A673 (cell line): ENCODE measurements at regions not wholly inside any gene's neighbourhood (a gene's known extent, or its start where the extent isn't known, plus 50 kb on each side); places are given as distances from the start of the nearest gene placed in this dataset.
A peak's percentile ranks its signal among the peaks of the same experiment; 100 is the strongest.

Source experiments
- BruUV-seq: library from RNA; stranded (reverse); fragments of 400-500 nt; replicated peaks from 2 replicates; lab custom pipeline; 2021; lab: Mats Ljungman, UMichigan
- CTCF ChIA-PET: fragments of 300-600 bp; sonication (Branson Sonifier 250); formaldehyde crosslinking; loops from one replicate; lab custom pipeline; 2022; ENCODE audit warnings: antibody characterized with exemption; lab: Charles Lee
- POLR2A ChIA-PET: fragments of 300-600 bp; sonication (Branson Sonifier 250); formaldehyde crosslinking; loops from one replicate; lab custom pipeline; 2022; ENCODE audit warnings: antibody characterized with exemption; ENCODE audit not compliant: low non-redundant PET; lab: Charles Lee
- DNase-seq: peaks from one replicate; pipeline ENCODE4 v3.0.0-alpha.2; 2015; ENCODE audit warnings: low spot score
- H3K27ac ChIP-seq: fragments of 200-600 bp; sonication (generic); 2 replicates; pipeline ENCODE4 v1.5.1; 2016; ENCODE audit warnings: mixed run types, low read depth, mild to moderate bottlenecking, mixed read lengths, antibody characterized with exemption, low read length; ENCODE audit not compliant: poor library complexity, severe bottlenecking
- H3K27me3 ChIP-seq: fragments of 200-600 bp; sonication (generic); replicated peaks from 2 replicates; pipeline ENCODE4 v1.6.1; 2017; ENCODE audit warnings: mixed run types, low read depth, mild to moderate bottlenecking, mixed read lengths, antibody characterized with exemption, low read length; ENCODE audit not compliant: insufficient read depth, poor library complexity
- H3K36me3 ChIP-seq: fragments of 200-600 bp; sonication (generic); 2 replicates; pipeline ENCODE4 v1.6.1; 2016; ENCODE audit warnings: mixed run types, mild to moderate bottlenecking, mixed read lengths, antibody characterized with exemption, low read length; ENCODE audit not compliant: insufficient read depth, poor library complexity, severe bottlenecking
- H3K4me1 ChIP-seq: fragments of 200-600 bp; sonication (generic); 2 replicates; pipeline ENCODE4 v1.6.1; 2017; ENCODE audit warnings: mixed run types, mild to moderate bottlenecking, mixed read lengths, antibody characterized with exemption, low read length; ENCODE audit not compliant: insufficient read depth, poor library complexity, severe bottlenecking
- H3K4me3 ChIP-seq: fragments of 200-600 bp; sonication (generic); 2 replicates; pipeline ENCODE4 v1.5.1; 2016; ENCODE audit warnings: low read depth, mixed run types, mild to moderate bottlenecking, mixed read lengths, low read length; ENCODE audit not compliant: poor library complexity, severe bottlenecking
- H3K9me3 ChIP-seq: fragments of 200-600 bp; sonication (generic); 2 replicates; pipeline ENCODE4 v1.6.1; 2016; ENCODE audit warnings: mixed run types, low read depth, mild to moderate bottlenecking, mixed read lengths, antibody characterized with exemption, low read length; ENCODE audit not compliant: poor library complexity, severe bottlenecking
- EZH2 ChIP-seq: fragments of 200-600 bp; sonication (generic); IDR thresholded peaks from 2 replicates; pipeline ENCODE4 v1.6.1; 2017; ENCODE audit warnings: borderline replicate concordance, low read depth, mild to moderate bottlenecking, mixed read lengths, antibody characterized with exemption, low read length; ENCODE audit not compliant: poor library complexity, severe bottlenecking
- intact Hi-C: fragments of 100-400 bp; cut with micrococcal nuclease; formaldehyde crosslinking; loops from one replicate; pipeline ENCODE4 v1.10.0; 2022; ENCODE audit not compliant: unreplicated experiment
- TF ChIP-seq, protein P1 (sequence below): fragments of 300-800, 200-600 bp; sonication (generic); conservative IDR thresholded peaks from 2 replicates; pipeline ENCODE4 v1.5.1; 2017; ENCODE audit warnings: low read depth, mild to moderate bottlenecking, antibody characterized with exemption, low read length, moderate library complexity, mixed read lengths

GRCh38 chr7:108825581-108825909, 255.9 kb downstream of the DNAJB9 start:
- CTCF ChIA-PET, result interaction anchor here (0.5 kb wide), 1 partner anchor 196 kb away, joined by 8 read pairs; no protein-coding TSS in a partner anchor
- POLR2A ChIA-PET, result no interaction called here
- H3K36me3 ChIP-seq, result no peaks in the 10 kb centered on the region
- intact Hi-C loops, result loop anchor here (5.0 kb wide), 1 partner anchor 53 kb away; no protein-coding TSS in a partner anchor
- H3K27me3 ChIP-seq, result no peaks in the 10 kb centered on the region
- no TSS peak for BruUV-seq
- no peak for DNase-seq
- peak overlapping the region; percentile 34 for H3K4me3 ChIP-seq
- peak overlapping the region; percentile 67 for H3K27ac ChIP-seq
- H3K4me1 ChIP-seq, result peaks cover 23% of the 10 kb centered on the region
- no peaks in the 10 kb centered on the region for H3K9me3 ChIP-seq
- no peak for TF ChIP-seq EZH2
- TF ChIP-seq, protein P1, sequence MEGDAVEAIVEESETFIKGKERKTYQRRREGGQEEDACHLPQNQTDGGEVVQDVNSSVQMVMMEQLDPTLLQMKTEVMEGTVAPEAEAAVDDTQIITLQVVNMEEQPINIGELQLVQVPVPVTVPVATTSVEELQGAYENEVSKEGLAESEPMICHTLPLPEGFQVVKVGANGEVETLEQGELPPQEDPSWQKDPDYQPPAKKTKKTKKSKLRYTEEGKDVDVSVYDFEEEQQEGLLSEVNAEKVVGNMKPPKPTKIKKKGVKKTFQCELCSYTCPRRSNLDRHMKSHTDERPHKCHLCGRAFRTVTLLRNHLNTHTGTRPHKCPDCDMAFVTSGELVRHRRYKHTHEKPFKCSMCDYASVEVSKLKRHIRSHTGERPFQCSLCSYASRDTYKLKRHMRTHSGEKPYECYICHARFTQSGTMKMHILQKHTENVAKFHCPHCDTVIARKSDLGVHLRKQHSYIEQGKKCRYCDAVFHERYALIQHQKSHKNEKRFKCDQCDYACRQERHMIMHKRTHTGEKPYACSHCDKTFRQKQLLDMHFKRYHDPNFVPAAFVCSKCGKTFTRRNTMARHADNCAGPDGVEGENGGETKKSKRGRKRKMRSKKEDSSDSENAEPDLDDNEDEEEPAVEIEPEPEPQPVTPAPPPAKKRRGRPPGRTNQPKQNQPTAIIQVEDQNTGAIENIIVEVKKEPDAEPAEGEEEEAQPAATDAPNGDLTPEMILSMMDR, result no peak

DNA sequence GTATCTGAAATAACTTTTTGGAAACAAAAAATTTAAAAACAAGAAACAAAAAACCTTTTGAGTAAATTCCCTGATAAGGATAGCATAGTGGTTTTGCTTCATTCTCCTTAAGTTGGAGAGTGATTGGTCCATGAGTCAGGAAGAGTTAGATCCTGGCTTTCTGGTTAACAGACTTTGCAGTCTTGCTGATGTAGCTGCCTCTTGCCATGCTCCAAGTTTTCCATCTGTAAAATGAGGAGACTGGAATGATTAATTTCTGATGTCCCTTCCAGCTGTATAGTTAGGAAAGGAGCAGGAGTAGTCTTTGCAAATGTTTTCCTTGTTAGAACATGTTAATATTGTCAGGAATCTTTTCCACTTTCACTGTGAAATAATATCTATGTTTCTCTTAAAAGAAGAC, 266.6 kb downstream of the DNAJB9 start:
- peaks cover 21% of the 10 kb centered on the region for H3K9me3 ChIP-seq
- peak overlapping the region; percentile 41 for H3K27ac ChIP-seq
- H3K4me3 ChIP-seq, result no peak overlapping the region
- POLR2A ChIA-PET, result no interaction called here
- no peak for TF ChIP-seq EZH2
- TF ChIP-seq, protein P1, result no peak
- CTCF ChIA-PET, result no interaction called here
- peak; percentile 60 for DNase-seq
- peaks cover 29% of the 10 kb centered on the region for H3K4me1 ChIP-seq
- no TSS peak for BruUV-seq
- intact Hi-C loops, result no loop called here
- H3K36me3 ChIP-seq, result no peaks in the 10 kb centered on the region
- H3K27me3 ChIP-seq, result no peaks in the 10 kb centered on the region

GRCh38 chr7:108838198-108838597, 268.5 kb downstream of the DNAJB9 start:
- intact Hi-C loops, result no loop called here
- no peaks in the 10 kb centered on the region for H3K27me3 ChIP-seq
- DNase-seq, result no peak

More at GRCh38 chr7:108838198-108838597, 268.5 kb downstream of the DNAJB9 start:
- Histone ChIP-seq H3K27ac (no peak overlapping the region), H3K4me1 (peaks cover 29% of the 10 kb centered on the region), H3K4me3 (no peak overlapping the region), H3K36me3 (no peaks in the 10 kb centered on the region), H3K9me3 (peaks cover 17% of the 10 kb centered on the region)
- BruUV-seq, result no TSS peak
- POLR2A ChIA-PET, result no interaction called here
- TF ChIP-seq, protein P1, result no peak
- no peak for TF ChIP-seq EZH2
- CTCF ChIA-PET, result no interaction called here
